Skin epidermis (tissue), 12 donors: ENCODE measurements at regions not wholly inside any gene's neighbourhood (a gene's known extent, or its start where the extent isn't known, plus 50 kb on each side); places are given as distances from the start of the nearest gene placed in this dataset.
"Not testable (repeated sequence)": the region's sequence is repeated elsewhere in the genome, so short reads cannot be mapped to it uniquely, and the experiment has no call there.

Experiments
- H3K27ac ChIP-seq, 21 experiments: fragments of 200-600 bp; sonication (generic) in 11 of 21; one replicate each; pipeline ENCODE4 v1.5.0; 2020; ENCODE audit warnings: mild to moderate bottlenecking in 3 of 21, inconsistent platforms in 2 of 21, moderate library complexity in 2 of 21
- H3K4me3 ChIP-seq, 7 experiments: fragments of 200-600 bp; sonication (generic) in 2 of 7; one replicate each; pipeline ENCODE4 v1.5.0; 2020; ENCODE audit warnings: inconsistent platforms in 2 of 7, mild to moderate bottlenecking in 2 of 7, moderate library complexity in 1 of 7

DNA sequence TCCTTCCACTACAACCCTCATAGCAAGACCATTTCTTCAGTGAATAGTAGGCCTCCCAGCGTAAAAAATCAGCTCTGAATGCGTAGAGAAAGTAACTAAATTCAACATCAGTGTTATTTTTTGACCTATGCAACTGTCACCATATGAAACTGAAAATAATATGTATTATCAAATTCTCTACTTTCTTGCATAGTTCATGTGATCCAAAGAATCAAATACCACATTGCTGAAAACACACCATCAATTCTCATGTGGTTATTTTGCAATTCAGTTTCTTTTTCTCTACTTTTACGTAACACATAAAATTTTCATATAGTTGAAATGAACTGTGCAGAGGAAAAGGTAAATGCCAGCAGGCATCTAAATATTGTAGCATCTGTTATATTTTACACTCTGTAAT, 208.5 kb upstream of the SPOPL start:
- Histone ChIP-seq H3K4me3 (no peak overlapping the region), H3K27ac (no peak overlapping the region)

DNA sequence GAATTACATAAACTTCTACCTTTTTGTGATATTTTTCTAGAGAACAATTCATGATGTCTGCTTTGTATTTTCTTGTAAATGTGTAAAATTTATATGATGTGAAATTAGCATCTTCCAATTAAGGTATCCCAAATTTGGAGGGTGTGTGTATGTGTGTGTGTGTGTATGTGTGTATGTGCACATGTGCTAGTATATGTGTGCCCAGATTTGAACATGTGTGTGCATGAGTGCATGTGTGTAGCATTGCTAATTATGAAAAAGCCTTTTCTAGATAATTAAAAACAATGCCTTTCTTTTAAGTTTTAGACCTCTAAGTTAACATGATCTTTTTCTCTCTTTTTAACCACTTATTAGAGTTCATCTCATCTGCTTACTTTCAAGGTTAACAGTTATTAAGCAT, 208.0 kb upstream of the SPOPL start:
- Histone ChIP-seq H3K4me3 (no peak overlapping the region), H3K27ac (no peak overlapping the region)

DNA sequence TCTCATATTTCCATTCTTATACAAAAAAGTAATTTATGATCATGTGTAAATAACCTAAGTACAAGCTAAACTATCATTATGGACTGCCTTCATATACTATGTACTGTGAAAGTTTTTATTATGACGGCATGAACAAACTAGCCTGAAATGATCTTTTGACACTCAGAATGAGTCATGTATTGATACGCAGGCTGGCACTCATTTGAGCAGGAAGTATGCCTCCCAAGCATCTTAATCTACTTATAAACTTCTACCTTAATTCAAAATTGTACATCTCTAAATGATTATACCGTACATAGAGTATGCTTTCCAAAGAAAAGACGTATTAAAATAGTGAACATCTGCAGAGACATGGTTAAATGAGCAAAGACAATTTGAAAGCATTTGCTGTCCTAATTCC, 207.1 kb upstream of the SPOPL start:
- H3K4me3 ChIP-seq = no peak overlapping the region
- no peak overlapping the region for H3K27ac ChIP-seq

DNA sequence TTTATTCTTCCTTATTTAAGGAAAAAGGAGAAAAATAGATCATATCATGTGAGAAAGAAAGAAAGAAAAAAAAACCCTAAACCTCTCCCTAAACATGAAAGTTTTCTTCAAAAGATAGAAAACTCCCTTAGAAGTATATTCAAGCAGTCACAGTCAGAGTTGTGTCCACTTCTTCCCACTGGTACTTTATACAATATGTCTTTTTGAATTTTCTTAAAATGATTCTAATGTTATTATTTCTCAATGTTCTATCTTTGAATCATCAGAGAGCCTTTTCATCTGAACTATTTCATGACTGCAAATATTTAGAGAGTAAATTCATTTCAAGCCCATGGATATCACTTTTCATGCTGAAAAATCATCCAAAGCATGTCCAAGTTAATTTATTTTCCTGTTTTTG, 205.2 kb upstream of the SPOPL start:
- H3K27ac ChIP-seq = no peak overlapping the region
- H3K4me3 ChIP-seq = no peak overlapping the region

DNA sequence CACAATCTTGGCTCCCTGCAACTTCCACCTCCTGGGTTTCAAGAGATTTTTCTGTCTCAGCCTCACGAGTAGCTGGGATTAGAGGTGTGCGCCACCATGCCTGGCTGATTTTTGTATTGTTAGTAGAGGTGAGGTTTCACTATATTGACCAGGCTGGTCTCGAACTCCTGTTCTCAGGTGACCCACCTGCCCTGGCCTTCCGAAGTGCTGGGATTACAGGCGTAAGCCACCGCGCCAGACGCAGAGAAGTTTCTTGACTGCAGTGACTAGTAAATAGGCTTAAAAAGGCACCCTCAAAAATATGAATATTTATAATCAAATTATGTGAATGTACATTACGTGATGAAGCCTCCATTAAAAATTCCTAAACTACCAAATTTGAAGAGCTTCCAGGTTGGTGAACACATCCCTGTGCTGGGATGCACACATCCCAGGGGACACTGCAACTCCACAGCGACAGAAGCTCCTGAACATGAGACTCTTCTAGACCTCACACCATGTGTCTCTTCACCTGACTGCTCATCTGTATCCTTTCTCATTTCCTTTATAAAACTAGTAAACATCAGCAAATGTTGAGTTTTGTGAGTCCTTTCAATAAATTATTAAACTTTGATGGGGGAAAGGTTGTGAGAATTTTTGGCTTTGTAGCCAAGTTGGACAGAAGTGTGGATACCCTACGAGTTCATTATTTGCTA, 203.3 kb upstream of the SPOPL start:
- Histone ChIP-seq H3K4me3 (no peak overlapping the region), H3K27ac (no peak overlapping the region)

DNA sequence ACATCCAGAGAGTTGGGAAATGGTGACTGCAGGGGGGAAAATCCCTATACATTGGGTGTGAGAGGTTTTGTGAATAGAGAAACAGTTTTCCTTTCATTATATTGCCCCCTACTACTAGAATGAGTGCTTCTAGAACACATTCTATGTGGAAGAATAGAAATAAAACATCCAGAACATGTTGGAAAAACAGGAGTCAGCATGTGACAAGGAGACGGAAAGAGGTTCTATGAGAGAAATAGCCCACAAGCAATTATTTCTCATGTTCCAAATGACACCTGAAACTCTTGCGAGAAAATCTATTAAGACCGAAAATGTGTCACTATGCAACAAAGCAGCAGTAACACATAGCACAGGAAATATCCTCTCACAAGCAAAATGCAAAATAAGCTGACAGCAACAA, 202.7 kb upstream of the SPOPL start:
- Histone ChIP-seq H3K4me3 (no peak overlapping the region), H3K27ac (no peak overlapping the region)

DNA sequence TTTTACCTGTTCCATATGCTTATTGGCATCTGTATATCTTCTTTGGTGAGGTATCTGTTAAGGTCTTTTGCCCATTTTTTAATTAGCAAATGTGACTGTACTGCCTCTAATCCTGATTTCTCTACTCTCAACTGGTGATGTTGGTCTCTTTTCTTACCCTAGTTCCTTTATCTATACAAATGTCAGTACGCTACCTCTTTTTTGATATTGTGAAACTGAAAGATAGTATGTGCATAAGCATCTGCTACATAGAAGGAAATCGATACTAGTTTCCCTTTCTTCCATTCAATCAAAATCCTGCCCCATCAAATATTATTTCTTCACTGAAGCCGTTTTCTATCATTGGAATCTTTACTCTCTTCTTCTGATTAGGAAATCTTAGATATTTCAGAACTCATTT, 194.9 kb upstream of the SPOPL start:
- Histone ChIP-seq H3K4me3 (no peak overlapping the region), H3K27ac (no peak overlapping the region)

DNA sequence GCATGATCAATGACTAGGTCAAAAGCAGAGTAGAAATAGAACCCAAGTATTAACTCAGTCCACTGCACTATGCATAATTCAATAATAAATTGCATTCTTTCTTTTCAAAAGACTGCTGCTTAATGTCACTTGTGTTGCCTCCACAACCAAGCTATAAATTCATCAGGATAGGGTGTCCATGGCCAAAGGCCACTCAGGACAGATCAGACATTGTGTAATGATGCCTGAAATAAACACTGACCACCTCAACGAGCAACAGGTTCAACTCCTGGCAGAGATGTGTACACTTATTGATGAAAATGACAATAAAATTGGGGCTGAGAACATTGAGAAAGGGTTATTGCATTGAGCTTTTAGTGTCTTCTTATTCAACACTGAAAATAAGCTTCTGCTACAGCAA, 194.5 kb upstream of the SPOPL start:
- H3K4me3 ChIP-seq = no peak overlapping the region

DNA sequence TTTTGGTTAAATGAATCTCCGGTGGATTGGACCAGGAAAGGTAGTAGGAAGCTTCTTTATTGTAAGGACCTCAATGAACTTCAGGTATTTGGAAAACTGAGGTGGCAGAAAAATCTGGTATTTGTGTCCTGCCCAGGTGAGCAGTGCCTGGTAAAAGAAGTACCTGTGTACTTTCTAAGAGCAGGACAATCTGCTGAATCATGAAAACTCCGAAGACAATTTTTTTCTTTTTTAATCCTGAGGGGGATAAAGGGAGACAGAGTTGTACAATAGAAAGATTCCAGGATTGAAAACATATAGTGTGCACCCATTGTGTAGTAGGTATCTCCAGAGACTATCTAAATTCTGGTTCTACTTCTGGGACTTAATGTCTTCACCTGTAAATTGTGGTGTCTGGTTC, 191.8 kb upstream of the SPOPL start:
- H3K4me3 ChIP-seq = no peak overlapping the region
- no peak overlapping the region for H3K27ac ChIP-seq

More for the DNA sequence above, 194.5 kb upstream of the SPOPL start:
- H3K27ac ChIP-seq = no peak overlapping the region

DNA sequence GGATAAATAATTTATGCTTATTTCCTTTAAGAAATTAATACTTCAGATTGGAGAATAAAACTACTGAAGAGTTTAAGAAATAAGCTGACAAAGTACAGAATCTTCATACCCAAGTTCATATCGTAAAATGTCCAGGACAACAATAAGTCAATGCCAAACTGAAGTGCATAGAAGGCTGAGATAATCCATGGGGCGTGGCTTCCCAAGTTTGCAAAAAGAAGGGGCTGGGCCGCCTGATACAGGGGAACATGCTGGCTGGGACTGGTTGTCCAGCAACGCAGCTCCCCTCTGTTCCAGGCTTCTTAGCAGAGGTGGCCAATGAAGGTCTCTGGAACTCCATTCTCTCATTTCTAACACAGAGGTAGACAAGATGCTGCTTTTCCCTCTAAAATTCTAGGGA, 189.5 kb upstream of the SPOPL start:
- no peak overlapping the region for H3K4me3 ChIP-seq
- no peak overlapping the region for H3K27ac ChIP-seq

DNA sequence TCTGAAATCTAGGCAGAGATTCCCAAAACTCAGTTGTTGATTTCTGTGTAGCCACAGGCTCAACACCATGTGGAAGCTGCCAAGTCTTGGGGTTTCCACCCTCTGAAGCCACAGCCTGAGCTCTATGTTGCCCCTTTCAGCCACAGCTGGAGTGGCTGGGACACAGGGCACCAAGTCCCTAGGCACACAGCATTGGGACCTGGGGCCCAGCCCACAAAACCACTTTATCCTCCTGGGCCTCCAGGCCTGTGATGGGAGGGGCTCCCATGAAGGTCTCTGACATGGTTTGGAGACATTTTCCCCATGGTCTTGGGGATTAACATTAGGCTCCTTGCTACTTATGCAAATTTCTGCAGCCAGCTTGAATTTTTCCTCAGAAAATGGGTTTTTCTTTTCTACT, 186.0 kb upstream of the SPOPL start:
- H3K27ac ChIP-seq = not testable (repeated sequence)

DNA sequence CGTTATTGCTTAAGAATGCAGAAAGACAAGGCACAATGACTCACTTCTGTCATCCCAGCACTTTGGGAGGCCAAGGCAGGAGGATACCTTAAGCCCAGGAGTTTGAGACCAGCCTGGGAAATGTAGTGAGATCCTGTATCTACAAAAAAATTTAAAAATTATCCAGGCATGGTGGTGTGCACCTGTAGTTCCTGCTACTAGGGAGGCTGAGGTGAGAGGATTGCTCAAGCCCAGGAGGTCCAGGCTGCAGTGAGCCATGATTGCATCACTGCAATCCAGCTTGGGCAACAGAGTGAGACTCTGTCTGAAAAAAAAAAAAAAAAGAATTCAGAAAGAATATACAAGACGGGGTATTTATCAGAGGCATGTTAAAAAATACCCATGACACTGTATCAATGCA, 182.0 kb upstream of the SPOPL start:
- H3K27ac ChIP-seq = no peak overlapping the region
- no peak overlapping the region for H3K4me3 ChIP-seq

More for the DNA sequence above, 186.0 kb upstream of the SPOPL start:
- H3K4me3 ChIP-seq = not testable (repeated sequence)

DNA sequence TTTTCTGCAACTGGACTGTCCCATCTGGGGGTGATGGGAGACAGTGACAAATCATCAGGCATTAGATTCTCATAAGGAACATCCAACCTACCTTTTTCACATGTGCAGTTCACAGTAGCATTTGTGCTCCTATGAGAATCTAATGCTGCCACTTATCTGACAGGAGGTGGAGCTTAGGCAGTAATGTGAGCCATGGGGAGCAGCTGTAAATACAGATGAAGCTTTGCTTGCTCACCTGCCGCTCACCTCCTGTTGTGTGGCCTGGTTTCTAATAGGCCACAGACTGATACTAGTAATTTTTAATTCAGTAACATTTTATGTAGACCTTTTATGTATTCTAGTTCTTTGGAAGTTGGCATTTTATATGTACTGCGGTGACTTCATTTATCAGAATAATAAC, 180.1 kb upstream of the SPOPL start:
- H3K4me3 ChIP-seq = no peak overlapping the region
- no peak overlapping the region for H3K27ac ChIP-seq

DNA sequence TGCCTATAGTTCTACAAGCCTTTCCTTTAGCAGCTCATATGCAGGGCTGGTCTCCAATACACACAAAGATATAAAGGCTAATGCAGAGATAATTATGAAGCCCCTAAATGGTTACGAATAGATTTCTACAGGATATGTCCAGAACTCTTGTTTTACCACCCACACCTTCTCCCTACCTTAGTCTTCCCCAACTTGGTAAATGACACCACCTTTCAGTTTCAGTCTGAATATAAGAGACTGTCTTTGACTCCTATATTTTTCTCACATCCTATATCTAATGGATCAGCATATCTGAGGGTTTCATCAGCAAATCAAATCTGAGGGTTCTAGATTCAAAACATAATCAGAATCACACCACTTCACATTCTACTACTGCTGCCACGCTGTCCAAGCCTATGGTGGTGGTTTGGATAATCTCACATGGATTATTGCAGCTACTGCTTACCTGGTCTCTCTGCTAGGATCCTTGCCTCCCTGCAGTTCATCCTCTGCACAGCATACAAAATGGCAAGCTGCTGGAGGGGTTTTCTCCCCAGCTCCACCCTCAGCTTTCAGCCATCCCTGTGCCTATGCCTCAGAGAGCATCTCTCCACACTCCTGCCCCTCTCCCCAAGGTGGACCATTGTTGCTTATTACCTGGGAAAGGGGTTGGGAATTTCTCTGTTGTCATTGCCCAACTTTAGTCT, 178.0 kb upstream of the SPOPL start:
- no peak overlapping the region for H3K4me3 ChIP-seq

DNA sequence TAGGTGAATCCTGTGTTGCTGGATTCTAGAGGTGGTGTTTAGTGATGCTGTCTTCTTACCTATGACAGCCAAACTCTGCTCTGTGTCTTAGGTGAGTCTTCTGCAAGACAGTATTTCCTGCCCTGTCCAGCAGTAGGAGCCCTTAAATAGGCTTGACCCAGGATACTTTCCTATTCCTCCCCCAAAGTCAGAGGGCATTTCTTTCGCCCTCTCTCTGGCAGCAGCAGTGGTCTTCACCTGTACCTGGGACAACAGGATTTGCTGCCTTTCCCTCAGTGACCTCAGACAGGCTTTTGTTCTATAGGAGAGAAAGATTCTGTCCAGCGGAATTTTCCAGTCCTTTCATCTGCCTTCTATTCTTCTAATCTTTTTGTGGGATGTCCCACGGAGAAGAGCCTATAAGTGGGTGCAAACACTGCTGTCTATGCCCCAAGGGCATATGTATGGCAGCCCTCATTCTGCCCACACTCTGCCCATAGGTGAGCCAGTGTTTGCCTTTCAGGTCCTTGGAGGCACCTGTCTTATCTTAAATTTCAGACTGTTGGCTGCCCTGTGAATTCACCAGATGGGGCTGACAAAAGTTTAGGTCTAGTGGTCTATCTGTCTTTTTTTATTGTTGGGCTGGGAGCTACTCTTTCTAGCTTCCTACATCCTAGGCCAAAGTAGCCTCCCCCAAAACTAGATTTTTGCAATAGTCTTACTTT, 177.3 kb upstream of the SPOPL start:
- no peak overlapping the region for H3K27ac ChIP-seq
- no peak overlapping the region for H3K4me3 ChIP-seq

More for the DNA sequence above, 178.0 kb upstream of the SPOPL start:
- H3K27ac ChIP-seq = no peak overlapping the region

DNA sequence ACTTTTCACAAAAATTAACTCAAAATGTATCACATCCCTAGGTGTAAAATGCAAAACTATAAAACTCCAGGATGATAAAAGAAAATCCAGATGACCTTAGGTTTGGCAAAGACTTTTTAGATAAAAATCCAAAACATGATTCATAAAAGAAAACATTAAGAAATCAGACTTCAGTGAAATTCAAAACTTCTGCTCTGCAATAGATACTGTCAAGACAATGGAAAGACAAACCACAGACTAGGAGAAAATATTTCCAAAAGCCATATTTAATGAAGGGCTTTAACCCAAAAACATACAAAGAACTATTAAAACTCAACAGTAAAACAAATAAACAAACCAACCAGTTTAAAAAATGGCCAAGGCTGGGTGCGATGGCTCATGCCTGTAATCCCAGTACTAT, 173.6 kb upstream of the SPOPL start:
- no peak overlapping the region for H3K4me3 ChIP-seq

DNA sequence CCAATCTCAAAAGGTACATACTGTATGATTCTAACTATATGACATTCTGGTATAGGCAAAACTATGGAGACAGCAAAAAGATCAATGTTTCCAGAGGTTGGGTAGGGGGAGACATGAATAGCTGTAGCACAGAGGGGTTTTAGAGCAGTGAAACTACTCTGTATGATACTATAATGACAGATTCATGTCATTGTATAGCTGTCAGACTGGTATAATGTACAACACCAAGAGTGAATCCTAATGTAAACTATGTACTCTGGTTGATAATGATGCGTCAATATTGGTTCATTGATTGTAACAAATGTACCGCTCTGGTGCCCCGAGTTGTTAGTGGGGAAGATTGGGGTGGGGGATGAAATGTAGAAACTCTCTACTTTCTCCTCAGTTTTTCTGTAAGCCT, 172.4 kb upstream of the SPOPL start:
- no peak overlapping the region for H3K27ac ChIP-seq

More for the DNA sequence above, 173.6 kb upstream of the SPOPL start:
- H3K27ac ChIP-seq = no peak overlapping the region

DNA sequence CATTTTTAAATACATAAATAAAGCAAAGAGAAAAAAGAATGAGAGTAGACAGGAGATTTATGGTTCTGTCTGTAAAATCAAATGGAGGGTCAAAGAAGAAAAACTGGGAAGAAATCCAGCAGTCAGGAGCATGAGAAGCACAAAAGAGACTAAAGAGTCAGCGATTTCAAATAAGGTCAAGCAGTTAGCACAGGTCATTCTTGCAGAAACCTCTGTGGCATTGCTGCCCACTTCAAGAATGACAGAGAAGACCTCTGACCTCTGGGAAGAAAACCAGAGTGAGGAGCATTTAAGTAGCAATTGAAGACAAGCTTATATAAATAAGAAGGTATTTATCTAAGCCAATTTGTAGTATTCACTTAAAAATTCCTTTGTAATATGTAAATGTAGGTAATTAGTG, 172.0 kb upstream of the SPOPL start:
- no peak overlapping the region for H3K4me3 ChIP-seq
- H3K27ac ChIP-seq = no peak overlapping the region

More for the DNA sequence above, 172.4 kb upstream of the SPOPL start:
- H3K4me3 ChIP-seq = no peak overlapping the region

DNA sequence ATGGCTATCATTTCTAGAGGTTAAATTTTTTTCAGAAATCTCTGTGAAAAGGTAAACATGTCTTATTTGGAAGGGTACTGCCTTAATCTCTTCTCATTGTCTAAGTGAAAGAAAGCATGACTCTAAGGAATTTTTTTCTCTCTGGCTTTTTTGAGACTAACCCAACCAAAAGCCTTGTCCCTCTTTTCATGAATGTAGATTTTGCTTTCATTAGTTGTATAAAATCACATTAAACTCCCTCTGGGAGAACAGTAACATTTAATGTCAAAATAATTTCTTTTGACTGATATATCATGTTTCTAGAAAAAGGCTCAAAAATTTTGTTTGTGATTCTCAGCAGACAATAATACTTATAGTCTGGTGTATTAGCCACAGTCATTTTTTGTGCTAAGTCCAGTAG, 168.4 kb upstream of the SPOPL start:
- H3K27ac ChIP-seq = no peak overlapping the region
- no peak overlapping the region for H3K4me3 ChIP-seq

DNA sequence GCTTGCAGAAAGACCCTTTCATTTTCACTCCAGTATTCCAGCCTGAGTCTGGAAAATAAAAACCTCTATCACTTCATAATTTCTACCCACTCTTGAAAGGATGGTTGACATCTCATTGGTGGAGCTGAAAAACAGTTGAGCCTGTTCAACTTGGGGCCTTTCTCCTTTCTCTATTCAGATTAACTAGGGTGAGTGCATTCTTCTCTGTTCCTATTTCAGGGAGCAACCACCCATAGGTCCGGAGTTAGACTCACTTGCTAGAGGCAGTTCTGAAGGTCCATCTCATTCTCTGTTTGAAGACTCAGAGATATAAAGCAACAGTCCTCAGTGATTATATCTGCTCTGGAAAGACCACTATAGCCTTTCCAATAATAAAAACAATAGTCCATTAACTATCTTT, 167.9 kb upstream of the SPOPL start:
- H3K27ac ChIP-seq = no peak overlapping the region
- H3K4me3 ChIP-seq = no peak overlapping the region

DNA sequence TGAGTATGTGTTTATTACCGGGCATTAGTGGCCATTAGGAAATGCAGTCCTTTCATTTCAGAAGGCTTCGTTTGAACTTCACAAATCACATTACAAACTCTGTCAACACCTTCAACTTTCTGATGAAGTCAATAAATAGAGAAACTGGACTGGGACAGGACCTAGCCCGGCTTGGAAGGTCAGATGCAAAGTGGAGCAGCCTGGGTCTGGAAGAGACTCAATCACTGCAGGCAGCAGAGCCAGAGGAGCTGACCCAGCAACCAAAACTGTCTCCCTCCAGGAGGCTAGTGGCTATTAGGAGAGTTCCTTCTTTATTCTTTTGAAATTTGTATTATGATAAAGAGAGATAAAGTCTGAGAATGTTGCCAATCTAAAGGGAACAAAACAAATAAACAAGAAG, 167.2 kb upstream of the SPOPL start:
- Histone ChIP-seq H3K4me3 (no peak overlapping the region), H3K27ac (no peak overlapping the region)
